HEK293 (cell line): ENCODE measurements at regions not wholly inside any gene's neighbourhood (a gene's known extent, or its start where the extent isn't known, plus 50 kb on each side); places are given as distances from the start of the nearest gene placed in this dataset.
"Not testable (repeated sequence)": the region's sequence is repeated elsewhere in the genome, so short reads cannot be mapped to it uniquely, and the experiment has no call there.

Source experiments
- YY1 ChIP-seq: fragments of 450-650 bp; formaldehyde crosslinking; IDR thresholded peaks from 2 replicates; pipeline ENCODE4 v1.5.1; 2018; ENCODE audit warnings: missing biosample characterization, missing genetic modification characterization
- ZNF140 ChIP-seq: fragments of 450-650 bp; formaldehyde crosslinking; IDR thresholded peaks from 2 replicates; pipeline ENCODE4 v1.5.1; 2016; ENCODE audit warnings: missing biosample characterization, missing genetic modification characterization
- ZNF19 ChIP-seq: fragments of 450-650 bp; formaldehyde crosslinking; IDR thresholded peaks from 2 replicates; pipeline ENCODE4; 2016; ENCODE audit warnings: missing biosample characterization, missing genetic modification characterization, low read depth
- ZNF274 ChIP-seq, 2 experiments: fragments of 200-500 bp in 1 of 2; fragments of 450-650 bp in 1 of 2; sonication (Bioruptor generic) in 1 of 2; formaldehyde crosslinking in 1 of 2; IDR thresholded peaks; 2 replicates each; pipeline versions ENCODE4 v1.5.1 to v1.6.1; 2014 to 2016; ENCODE audit warnings: borderline replicate concordance in 1 of 2, inconsistent platforms in 1 of 2, low read length in 1 of 2, missing biosample characterization in 1 of 2, missing genetic modification characterization in 1 of 2
- ZNF561 ChIP-seq: fragments of 450-650 bp; IDR thresholded peaks from 2 replicates; pipeline ENCODE4 v1.5.1; 2018; ENCODE audit warnings: missing biosample characterization, missing genetic modification characterization, borderline replicate concordance
- ZNF830 ChIP-seq: fragments of 450-650 bp; IDR thresholded peaks from 2 replicates; pipeline ENCODE4 v1.5.0; 2018; ENCODE audit warnings: missing biosample characterization, missing genetic modification characterization, low read depth, mild to moderate bottlenecking, moderate library complexity
- TF ChIP-seq, protein P1 (sequence below): fragments of 450-650 bp; formaldehyde crosslinking; IDR thresholded peaks from 2 replicates; pipeline ENCODE4 v1.5.1; 2016; ENCODE audit warnings: missing biosample characterization, missing genetic modification characterization

- TF ChIP-seq ZNF561 (tag by site-specific recombination); YY1 (tag by site-specific recombination); ZNF274 (IDR thresholded peaks at IDR 0.05; ENCODE audit: low read length); ZNF274 (tag by site-specific recombination; IDR thresholded peaks at IDR 0.05; ENCODE audit: borderline replicate concordance); ZNF19 (tag by site-specific recombination); ZNF140 (tag by site-specific recombination); ZNF830 (tag by site-specific recombination): not testable (repeated sequence)
- TF ChIP-seq, protein P1, sequence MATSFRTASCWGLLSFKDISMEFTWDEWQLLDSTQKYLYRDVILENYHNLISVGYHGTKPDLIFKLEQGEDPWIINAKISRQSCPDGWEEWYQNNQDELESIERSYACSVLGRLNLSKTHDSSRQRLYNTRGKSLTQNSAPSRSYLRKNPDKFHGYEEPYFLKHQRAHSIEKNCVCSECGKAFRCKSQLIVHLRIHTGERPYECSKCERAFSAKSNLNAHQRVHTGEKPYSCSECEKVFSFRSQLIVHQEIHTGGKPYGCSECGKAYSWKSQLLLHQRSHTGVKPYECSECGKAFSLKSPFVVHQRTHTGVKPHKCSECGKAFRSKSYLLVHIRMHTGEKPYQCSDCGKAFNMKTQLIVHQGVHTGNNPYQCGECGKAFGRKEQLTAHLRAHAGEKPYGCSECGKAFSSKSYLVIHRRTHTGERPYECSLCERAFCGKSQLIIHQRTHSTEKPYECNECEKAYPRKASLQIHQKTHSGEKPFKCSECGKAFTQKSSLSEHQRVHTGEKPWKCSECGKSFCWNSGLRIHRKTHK (tag by site-specific recombination): not testable (repeated sequence)
Measured at GRCh38 chr21:27974152-27974551, 1007.3 kb upstream of the ADAMTS5 start.
